Activated CD4-positive, alpha-beta memory T cell treated with anti-CD3 and anti-CD28 coated beads, Interleukin-2, amount 10 ng/mL, durations not matched to agents 7 days and 5 days (primary cell): ENCODE measurements at regions not wholly inside any gene's neighbourhood (a gene's known extent, or its start where the extent isn't known, plus 50 kb on each side); places are given as distances from the start of the nearest gene placed in this dataset.

ENCODE experiments used
- CTCF ChIA-PET: fragments of 350-600 bp; sonication (Branson Sonifier 250); formaldehyde crosslinking; loops from one replicate; lab custom pipeline; 2021; ENCODE audit warnings: antibody characterized with exemption, inconsistent platforms; lab: Charles Lee
- POLR2A ChIA-PET: fragments of 350-600 bp; sonication (Branson Sonifier 250); formaldehyde crosslinking; loops from one replicate; lab custom pipeline; 2021; ENCODE audit warnings: antibody characterized with exemption; lab: Charles Lee
- DNase-seq: peaks from one replicate; pipeline ENCODE4 v3.0.0-alpha.2; 2020
- H3K27ac Mint-ChIP-seq: one replicate; pipeline ENCODE4 v1.8.0; 2021; ENCODE audit warnings: mild to moderate bottlenecking, mixed read lengths
- H3K27me3 Mint-ChIP-seq: one replicate; pipeline ENCODE4 v1.8.0; 2021; ENCODE audit warnings: mixed read lengths
- H3K36me3 Mint-ChIP-seq: one replicate; pipeline ENCODE4 v1.8.0; 2021; ENCODE audit warnings: low read depth, mixed read lengths
- H3K4me1 Mint-ChIP-seq: one replicate; pipeline ENCODE4 v1.8.0; 2021; ENCODE audit warnings: mixed read lengths
- H3K4me3 Mint-ChIP-seq: one replicate; pipeline ENCODE4 v1.8.0; 2021; ENCODE audit warnings: mild to moderate bottlenecking, mixed read lengths
- H3K9me3 Mint-ChIP-seq: one replicate; pipeline ENCODE4 v1.8.0; 2021; ENCODE audit warnings: mixed read lengths

GRCh38 chr17:77297693-77298666 is 157.2 kb downstream of the SEC14L1 start:
- ChIA-PET POLR2A (interaction anchor here (0.9 kb wide), 1 partner anchor 10 kb away, joined by 3 read pairs; no protein-coding TSS in a partner anchor), CTCF (no interaction called here)
- no peaks in the 10 kb centered on the region for H3K27me3 Mint-ChIP-seq
- no peaks in the 10 kb centered on the region for H3K9me3 Mint-ChIP-seq
- H3K27ac Mint-ChIP-seq = no peak overlapping the region
- no peak overlapping the region for H3K4me3 Mint-ChIP-seq
- H3K36me3 Mint-ChIP-seq = no peaks in the 10 kb centered on the region
- DNase-seq = no peak
- H3K4me1 Mint-ChIP-seq = no peaks in the 10 kb centered on the region

DNA sequence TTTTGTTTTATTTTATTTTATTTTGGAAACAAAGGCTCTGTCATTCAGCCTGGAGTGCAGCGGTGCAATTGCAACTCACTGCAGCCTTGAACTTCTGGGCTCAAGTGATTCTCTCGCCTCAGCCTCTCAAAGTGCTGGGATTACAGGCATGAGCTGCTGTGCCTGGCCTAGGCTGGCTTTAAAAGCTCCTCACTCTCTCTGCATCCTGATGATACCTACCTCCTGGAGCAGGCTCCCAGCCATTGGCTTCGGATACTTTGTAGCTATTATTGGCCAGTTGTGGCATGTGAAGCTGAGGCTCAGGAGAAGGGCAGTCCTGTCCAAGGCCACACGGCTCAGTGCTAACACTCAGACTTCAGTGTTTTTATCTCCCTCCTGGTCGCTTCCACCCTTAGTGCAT is 158.0 kb downstream of the SEC14L1 start:
- H3K4me3 Mint-ChIP-seq = no peak overlapping the region
- H3K36me3 Mint-ChIP-seq = no peaks in the 10 kb centered on the region
- H3K27ac Mint-ChIP-seq = no peak overlapping the region
- no peaks in the 10 kb centered on the region for H3K27me3 Mint-ChIP-seq
- H3K9me3 Mint-ChIP-seq = no peaks in the 10 kb centered on the region
- no peak for DNase-seq
- no peaks in the 10 kb centered on the region for H3K4me1 Mint-ChIP-seq
- CTCF ChIA-PET = no interaction called here
- POLR2A ChIA-PET = no interaction called here

DNA sequence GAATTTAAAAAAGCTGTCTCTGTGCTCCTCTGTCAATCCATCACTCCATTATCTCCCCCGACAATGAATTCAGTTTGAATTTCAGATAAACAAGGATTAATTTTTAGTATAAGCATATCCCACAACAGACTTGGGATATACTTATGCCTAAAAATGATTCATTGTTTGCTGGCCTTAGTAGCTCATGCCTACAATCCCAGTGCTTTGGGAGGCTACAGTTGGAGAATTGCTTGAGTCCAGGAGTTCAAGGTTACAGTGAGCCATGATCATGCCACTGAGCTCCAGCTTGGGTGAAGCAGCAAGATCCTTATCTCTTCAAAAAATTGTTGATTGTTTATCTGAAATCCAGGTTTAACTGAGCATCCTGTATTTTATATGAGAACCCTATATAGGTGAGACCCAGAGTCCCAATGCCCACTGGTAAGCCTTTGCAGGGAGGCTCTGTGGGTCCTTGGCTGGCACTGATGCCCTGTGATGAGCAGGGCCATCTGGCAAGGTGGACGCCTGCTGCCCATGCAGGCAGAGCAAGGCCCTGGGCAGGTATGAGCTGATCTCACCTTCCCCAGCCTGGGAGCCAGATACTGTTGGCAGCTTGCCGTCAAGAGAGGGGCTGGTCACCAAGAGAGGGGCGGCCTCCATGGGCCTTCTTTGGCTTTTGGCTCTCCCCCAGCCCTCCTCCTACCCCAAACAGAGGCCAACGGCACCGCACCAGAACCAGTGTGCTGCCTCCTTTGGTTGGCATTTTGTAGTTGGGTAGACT is 158.7 kb downstream of the SEC14L1 start:
- DNase-seq = no peak
- H3K36me3 Mint-ChIP-seq = no peaks in the 10 kb centered on the region
- no peak overlapping the region for H3K4me3 Mint-ChIP-seq
- no peaks in the 10 kb centered on the region for H3K4me1 Mint-ChIP-seq
- CTCF ChIA-PET = interaction anchor here (1.0 kb wide), 1 partner anchor 14 kb away, joined by 3 read pairs; no protein-coding TSS in a partner anchor
- no peak overlapping the region for H3K27ac Mint-ChIP-seq
- H3K9me3 Mint-ChIP-seq = no peaks in the 10 kb centered on the region
- POLR2A ChIA-PET = no interaction called here
- no peaks in the 10 kb centered on the region for H3K27me3 Mint-ChIP-seq

DNA sequence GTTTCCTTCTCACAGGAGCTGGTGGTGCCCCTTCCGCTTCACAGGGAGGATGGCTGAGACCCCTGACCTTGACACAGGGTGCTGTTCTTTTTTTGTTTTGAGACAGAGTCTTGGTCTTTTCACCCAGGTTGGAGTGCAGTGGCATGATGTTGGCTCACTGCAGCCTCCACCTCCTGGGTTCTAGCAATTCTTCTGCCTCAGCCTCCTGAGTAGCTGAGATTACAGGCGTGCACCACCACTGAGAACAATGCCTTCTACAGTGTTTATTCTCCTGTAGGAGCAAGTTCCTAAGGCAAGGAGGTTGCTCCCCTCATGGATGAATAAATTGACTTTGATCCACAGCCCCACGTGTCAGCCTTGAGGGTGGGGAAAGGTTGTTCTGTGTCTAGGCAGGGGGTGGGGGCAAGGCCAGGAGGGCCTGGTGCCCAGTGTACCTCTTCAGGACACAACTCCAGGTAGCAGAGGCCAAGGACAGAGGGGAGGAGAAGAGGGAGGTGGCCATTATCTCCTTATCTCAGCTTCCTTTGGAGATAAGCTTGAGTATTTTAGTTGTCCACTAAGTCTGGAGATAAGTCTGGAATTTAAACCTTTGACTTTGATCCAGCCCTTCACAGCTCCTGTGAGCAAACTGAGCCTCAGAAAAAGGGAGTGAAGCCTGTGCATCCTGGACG is 159.4 kb downstream of the SEC14L1 start:
- POLR2A ChIA-PET = no interaction called here
- H3K27me3 Mint-ChIP-seq = no peaks in the 10 kb centered on the region
- no peaks in the 10 kb centered on the region for H3K4me1 Mint-ChIP-seq
- DNase-seq = no peak
- no peaks in the 10 kb centered on the region for H3K9me3 Mint-ChIP-seq
- no peak overlapping the region for H3K27ac Mint-ChIP-seq
- H3K4me3 Mint-ChIP-seq = no peak overlapping the region
- H3K36me3 Mint-ChIP-seq = no peaks in the 10 kb centered on the region
- CTCF ChIA-PET = interaction anchor here (0.6 to 1.0 kb wide), 2 partner anchors 13 to 232 kb away, joined by 3 read pairs; no protein-coding TSS in a partner anchor

- ChIA-PET CTCF (no interaction called here), POLR2A (no interaction called here)
- Mint-ChIP-seq H3K36me3 (no peaks in the 10 kb centered on the region), H3K27me3 (no peaks in the 10 kb centered on the region), H3K27ac (no peak overlapping the region), H3K9me3 (no peaks in the 10 kb centered on the region), H3K4me1 (no peaks in the 10 kb centered on the region), H3K4me3 (no peak overlapping the region)
- DNase-seq = no peak
These were observed 161.0 kb downstream of the SEC14L1 start for GRCh38 chr17:77301694-77302266.

DNA sequence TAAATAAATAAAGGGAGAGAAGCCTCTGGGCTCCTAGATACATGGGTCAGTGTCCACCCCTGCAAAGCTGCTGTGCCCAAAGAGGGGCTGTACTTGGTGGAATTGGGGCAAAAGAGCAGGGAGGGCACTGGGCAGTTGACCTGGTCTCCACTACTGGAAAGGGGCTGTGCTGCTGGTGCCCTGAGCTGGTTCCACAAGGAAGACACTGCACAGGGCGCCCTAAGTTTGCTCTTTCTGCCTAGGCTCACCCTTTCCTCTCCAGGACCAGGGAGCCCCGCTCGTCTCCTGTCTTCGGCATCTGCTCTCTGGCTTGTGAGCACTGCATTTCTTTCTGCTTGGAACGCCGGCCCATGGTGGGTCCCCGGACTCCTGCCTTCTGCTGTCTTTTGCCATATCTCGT is 161.9 kb downstream of the SEC14L1 start:
- POLR2A ChIA-PET = no interaction called here
- no peak overlapping the region for H3K4me3 Mint-ChIP-seq
- H3K27ac Mint-ChIP-seq = no peak overlapping the region
- no peaks in the 10 kb centered on the region for H3K27me3 Mint-ChIP-seq
- H3K4me1 Mint-ChIP-seq = no peaks in the 10 kb centered on the region
- no peaks in the 10 kb centered on the region for H3K36me3 Mint-ChIP-seq
- DNase-seq = no peak
- CTCF ChIA-PET = no interaction called here
- no peaks in the 10 kb centered on the region for H3K9me3 Mint-ChIP-seq

DNA sequence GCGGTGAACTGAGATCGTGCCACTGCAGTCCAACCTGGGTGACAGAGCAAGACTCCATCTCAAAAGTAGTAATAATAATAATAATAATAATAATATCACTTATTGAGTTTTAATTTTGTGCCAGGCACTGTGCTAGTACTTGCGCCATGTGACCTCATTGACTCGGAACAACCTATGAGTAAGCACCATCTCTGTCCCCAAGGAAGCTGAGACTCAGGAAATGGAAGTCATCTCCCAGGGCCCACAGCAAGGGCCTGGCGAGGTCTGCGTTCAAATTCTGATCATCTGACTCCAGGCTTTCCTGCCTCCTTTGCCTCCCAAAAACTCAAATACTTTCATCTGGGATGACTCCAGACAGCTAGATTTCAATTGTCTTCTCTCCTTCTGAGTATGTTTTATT is 162.9 kb downstream of the SEC14L1 start:
- CTCF ChIA-PET = no interaction called here
- H3K36me3 Mint-ChIP-seq = no peaks in the 10 kb centered on the region

GRCh38 chr17:77304051-77304745 is 163.4 kb downstream of the SEC14L1 start:
- H3K4me3 Mint-ChIP-seq = no peak overlapping the region
- ChIA-PET CTCF (no interaction called here), POLR2A (no interaction called here)

More for the DNA sequence above, 162.9 kb downstream of the SEC14L1 start:
- Mint-ChIP-seq H3K27ac (no peak overlapping the region), H3K27me3 (no peaks in the 10 kb centered on the region), H3K4me3 (no peak overlapping the region), H3K4me1 (no peaks in the 10 kb centered on the region), H3K9me3 (no peaks in the 10 kb centered on the region)
- no peak for DNase-seq
- POLR2A ChIA-PET = no interaction called here

GRCh38 chr17:77304746-77305473 is 164.1 kb downstream of the SEC14L1 start:
- Mint-ChIP-seq H3K4me3 (no peak overlapping the region), H3K36me3 (no peaks in the 10 kb centered on the region), H3K9me3 (no peaks in the 10 kb centered on the region), H3K27ac (no peak overlapping the region), H3K4me1 (no peaks in the 10 kb centered on the region), H3K27me3 (no peaks in the 10 kb centered on the region)
- no peak for DNase-seq
- ChIA-PET CTCF (no interaction called here), POLR2A (no interaction called here)

More at GRCh38 chr17:77304051-77304745, 163.4 kb downstream of the SEC14L1 start:
- Mint-ChIP-seq H3K27ac (no peak overlapping the region), H3K4me1 (no peaks in the 10 kb centered on the region), H3K9me3 (no peaks in the 10 kb centered on the region), H3K36me3 (no peaks in the 10 kb centered on the region), H3K27me3 (no peaks in the 10 kb centered on the region)
- no peak for DNase-seq

GRCh38 chr17:77306048-77306789 is 165.4 kb downstream of the SEC14L1 start:
- Mint-ChIP-seq H3K4me1 (no peaks in the 10 kb centered on the region), H3K4me3 (no peak overlapping the region), H3K27ac (no peak overlapping the region), H3K36me3 (no peaks in the 10 kb centered on the region), H3K9me3 (no peaks in the 10 kb centered on the region), H3K27me3 (no peaks in the 10 kb centered on the region)
- ChIA-PET CTCF (no interaction called here), POLR2A (no interaction called here)
- DNase-seq = no peak

DNA sequence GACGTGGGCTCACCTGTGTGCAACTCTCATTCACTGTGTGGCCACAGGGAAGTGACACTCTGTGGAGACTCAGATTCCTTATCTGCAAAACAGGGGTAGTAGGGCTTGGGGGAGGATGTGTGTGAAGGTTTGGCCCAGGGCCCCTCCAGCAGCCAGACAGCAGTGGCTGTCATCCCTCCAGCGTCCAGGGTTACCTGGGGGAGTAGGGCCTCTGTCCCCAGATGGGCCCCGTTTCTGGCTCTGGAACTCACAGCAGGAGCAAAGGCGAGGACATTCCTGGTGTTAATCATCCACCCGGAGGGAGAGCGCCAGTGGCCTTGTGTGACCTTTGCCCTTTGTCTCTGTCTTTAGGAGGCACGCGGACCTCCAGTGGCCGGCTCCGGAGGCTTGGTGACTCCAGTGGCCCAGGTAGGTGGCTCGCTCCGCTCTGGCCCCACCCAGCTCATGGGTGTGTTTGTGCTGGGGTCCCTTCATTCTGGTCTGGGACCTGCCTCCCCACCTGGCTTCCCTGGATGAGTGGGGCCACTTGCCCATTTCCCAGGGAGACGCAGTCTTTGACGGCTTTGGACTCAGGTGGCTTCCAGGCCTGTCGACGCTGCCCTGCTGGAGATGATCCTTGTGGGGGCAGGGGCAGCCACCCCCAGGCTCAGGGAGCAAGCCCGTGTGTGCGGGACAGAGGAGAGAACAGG is 166.2 kb downstream of the SEC14L1 start:
- no peaks in the 10 kb centered on the region for H3K4me1 Mint-ChIP-seq
- H3K27me3 Mint-ChIP-seq = no peaks in the 10 kb centered on the region
- H3K9me3 Mint-ChIP-seq = no peaks in the 10 kb centered on the region
- CTCF ChIA-PET = no interaction called here
- no peak overlapping the region for H3K27ac Mint-ChIP-seq
- no peak for DNase-seq
- POLR2A ChIA-PET = no interaction called here
- H3K4me3 Mint-ChIP-seq = no peak overlapping the region
- H3K36me3 Mint-ChIP-seq = no peaks in the 10 kb centered on the region
